ENCODE measurements at regions not wholly inside any gene's neighbourhood (a gene's known extent, or its start where the extent isn't known, plus 50 kb on each side); places are given as distances from the start of the nearest gene placed in this dataset.

DNA sequence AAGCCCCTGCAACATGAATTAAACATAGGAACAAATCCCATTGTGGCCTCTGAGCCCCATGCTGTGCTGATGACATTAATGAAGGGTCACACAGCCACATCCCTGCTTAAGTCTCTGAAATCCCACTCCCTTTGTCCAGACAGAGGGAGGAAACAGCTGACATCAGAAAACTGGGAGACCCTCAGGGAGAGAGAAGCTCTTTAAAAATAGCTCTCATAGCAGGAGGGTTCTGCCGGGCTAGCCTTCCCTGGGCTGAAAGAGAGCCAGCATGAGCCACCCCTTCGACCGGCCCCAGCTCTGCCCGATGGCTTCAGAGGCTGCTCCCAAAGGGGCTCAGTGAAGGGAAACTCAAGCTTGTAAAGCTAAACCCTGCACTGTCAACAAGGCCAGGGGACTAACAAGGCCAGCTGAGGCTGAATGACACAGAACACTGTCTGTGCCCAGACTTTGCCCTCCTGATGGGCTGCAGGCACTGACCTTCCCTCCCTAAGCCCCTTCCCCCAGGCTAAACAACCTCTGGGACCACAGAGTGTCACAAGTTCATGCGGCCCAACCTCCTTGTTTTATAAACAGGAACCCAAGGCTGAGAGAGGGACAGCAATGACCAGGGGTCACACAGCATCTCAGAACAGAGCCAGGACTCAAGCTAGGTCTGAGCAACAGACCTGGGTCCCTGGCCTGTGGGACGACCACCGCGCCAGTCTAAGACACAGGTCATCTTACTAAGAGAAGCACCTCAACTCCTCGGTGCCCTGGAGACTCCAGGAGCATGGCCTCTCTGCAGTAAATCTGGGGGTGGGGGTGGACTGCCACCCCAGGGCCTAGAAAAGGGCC, 163.8 kb downstream of the CHST1 start:
- TF ChIP-seq, protein P1, sequence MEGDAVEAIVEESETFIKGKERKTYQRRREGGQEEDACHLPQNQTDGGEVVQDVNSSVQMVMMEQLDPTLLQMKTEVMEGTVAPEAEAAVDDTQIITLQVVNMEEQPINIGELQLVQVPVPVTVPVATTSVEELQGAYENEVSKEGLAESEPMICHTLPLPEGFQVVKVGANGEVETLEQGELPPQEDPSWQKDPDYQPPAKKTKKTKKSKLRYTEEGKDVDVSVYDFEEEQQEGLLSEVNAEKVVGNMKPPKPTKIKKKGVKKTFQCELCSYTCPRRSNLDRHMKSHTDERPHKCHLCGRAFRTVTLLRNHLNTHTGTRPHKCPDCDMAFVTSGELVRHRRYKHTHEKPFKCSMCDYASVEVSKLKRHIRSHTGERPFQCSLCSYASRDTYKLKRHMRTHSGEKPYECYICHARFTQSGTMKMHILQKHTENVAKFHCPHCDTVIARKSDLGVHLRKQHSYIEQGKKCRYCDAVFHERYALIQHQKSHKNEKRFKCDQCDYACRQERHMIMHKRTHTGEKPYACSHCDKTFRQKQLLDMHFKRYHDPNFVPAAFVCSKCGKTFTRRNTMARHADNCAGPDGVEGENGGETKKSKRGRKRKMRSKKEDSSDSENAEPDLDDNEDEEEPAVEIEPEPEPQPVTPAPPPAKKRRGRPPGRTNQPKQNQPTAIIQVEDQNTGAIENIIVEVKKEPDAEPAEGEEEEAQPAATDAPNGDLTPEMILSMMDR (IDR thresholded peaks at IDR 0.05; ENCODE audit: low read depth, low read length) = no peak
- no peak for TF ChIP-seq POLR2A (IDR thresholded peaks at IDR 0.05; ENCODE audit: extremely low read depth, insufficient read length)
- no peak for TF ChIP-seq MYC (IDR thresholded peaks at IDR 0.05; ENCODE audit: low read depth, low read length)
- TF ChIP-seq, protein P2, sequence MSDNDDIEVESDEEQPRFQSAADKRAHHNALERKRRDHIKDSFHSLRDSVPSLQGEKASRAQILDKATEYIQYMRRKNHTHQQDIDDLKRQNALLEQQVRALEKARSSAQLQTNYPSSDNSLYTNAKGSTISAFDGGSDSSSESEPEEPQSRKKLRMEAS (IDR thresholded peaks at IDR 0.05; ENCODE audit: low read depth, low read length) = no peak
